GM19397 (cell line): ENCODE measurements at regions not wholly inside any gene's neighbourhood (a gene's known extent, or its start where the extent isn't known, plus 50 kb on each side); places are given as distances from the start of the nearest gene placed in this dataset.
"Not testable (repeated sequence)": the region's sequence is repeated elsewhere in the genome, so short reads cannot be mapped to it uniquely, and the experiment has no call there.

ENCODE experiments used
- ATAC-seq: cut with Tn5 transposase; IDR thresholded peaks from one replicate; pipeline ENCODE4 v1.9.1; 2021; ENCODE audit warnings: mild to moderate bottlenecking, moderate library complexity; ENCODE audit not compliant: unreplicated experiment

DNA sequence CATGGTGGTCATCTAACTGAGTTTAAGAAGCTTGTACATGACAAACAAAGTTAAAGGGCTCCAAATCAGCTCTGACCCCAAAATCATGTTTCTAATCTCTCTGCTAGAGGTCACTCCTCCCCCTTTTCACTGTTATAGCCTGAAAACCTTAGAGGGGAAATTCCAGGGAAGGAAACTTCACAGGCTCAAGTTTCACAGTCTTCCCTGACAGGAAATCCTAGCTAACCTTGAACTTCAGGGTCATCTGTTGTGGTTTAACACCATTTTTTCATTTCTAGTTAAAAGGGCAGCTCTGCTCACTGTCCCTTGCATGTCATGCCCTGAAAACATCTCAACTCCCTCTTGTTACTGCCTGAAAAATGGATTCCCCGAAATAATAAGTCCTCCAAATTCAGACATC lies 104.4 kb upstream of the BMP2 start:
- ATAC-seq, result peak; percentile 50

DNA sequence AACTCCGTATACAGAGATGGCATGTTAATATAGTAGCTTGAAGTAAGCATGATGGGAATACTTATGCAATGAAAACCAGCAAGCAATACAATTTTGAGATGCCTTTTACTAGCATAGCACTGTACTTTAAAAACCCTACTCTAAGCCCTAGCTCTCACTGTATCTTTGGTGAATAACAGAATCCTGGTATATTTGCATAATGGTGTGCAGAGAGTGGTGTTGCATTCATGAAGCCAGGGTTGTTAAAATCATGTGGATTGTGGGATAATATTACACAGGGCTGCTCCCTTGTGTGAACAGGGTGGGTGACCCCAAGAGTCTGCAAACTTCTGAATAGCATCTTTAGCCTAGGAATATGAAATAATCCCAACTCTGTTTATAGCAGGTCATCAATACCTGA lies 105.2 kb upstream of the BMP2 start:
- no peak for ATAC-seq

GRCh38 chr20:6660441-6660840 lies 107.0 kb upstream of the BMP2 start:
- ATAC-seq, result no peak

DNA sequence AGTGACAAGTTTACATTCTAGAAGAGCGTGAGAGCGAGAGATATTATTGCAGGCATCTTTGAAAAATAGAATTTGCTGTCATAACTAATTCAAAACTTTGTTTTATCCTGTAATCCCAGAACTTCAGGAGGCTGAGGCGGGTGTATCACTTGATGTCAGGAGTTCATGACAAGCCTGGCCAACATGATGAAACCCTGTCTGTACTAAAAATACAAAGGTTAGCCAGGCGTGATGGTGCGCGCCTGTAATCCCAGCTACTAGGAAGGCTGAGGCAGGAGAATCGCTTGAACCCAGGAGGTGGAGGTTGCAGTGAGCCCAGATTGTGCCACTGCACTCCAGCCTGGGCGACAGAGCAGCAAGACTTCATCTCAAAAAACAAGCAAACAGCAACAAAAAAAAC lies 108.6 kb upstream of the BMP2 start:
- not testable (repeated sequence) for ATAC-seq

GRCh38 chr20:6657904-6658303 lies 109.6 kb upstream of the BMP2 start:
- no peak for ATAC-seq

- ATAC-seq, result no peak
These were observed 110.4 kb upstream of the BMP2 start for GRCh38 chr20:6657111-6657510.

GRCh38 chr20:6654513-6655252 lies 112.8 kb upstream of the BMP2 start:
- no peak for ATAC-seq

DNA sequence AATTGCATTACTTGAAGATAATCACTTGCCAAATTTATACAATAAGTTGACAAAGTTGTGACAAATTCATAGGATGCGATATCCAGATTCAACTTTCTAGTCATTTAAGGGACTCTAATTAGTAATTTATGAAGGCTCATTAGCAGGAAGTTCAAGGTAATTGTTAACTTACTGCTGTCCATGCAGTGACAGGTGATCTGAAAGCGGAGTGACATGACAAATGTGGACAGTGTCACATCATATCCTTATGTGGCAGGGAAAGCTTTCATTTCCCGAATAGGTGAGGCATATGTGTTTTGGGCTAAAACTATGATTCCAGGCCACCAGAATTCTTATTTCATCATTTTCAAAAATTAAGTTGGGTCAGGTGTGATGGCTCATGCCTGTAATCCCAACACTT lies 115.9 kb upstream of the BMP2 start:
- peak; percentile 73 for ATAC-seq

DNA sequence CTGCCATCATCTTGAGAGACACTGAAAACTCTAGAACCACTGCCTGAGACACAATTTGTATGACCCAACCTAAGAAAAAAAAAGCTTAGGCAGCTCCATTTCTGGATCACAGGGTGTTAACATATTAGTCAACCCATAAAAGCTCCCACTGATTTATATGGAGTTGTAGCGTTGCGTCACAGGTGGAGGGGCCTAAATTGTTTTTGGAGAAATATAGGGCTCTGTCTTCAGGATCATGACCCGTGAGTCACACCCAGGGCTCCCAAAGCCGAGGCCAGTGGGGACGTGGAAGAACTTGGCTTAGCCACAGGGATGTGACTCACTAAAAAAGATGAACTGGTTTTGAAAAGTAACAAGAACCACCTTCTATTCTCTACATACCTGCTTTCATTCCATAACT lies 116.5 kb upstream of the BMP2 start:
- ATAC-seq, result no peak

DNA sequence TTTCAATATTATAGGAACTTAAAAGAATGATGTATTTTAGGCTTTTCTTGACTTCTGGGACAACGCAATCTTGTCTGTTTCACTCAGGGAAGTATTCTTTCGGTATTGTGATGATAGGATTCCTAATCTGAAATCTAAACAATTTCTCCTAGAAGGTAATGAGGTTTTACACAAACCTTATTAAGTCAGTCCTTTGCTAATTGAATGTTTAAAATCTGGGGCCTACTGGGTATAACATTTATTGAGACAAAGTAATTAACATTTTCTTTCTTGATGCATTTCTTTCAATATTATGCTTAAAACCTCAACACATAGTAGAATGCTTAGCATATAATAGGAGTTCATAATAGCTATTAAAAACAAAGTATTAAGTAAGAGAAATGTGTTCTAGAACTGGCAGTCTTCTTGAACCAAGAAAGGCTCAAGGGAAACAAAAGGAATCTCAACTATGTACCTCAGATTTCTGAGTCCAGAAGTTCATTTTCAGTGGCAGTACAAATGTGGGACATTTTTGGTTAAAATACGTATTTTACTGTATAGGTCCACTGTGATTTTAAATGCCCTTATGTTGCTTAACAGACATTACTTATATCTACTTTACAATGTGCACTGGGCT lies 121.4 kb upstream of the BMP2 start:
- no peak for ATAC-seq

DNA sequence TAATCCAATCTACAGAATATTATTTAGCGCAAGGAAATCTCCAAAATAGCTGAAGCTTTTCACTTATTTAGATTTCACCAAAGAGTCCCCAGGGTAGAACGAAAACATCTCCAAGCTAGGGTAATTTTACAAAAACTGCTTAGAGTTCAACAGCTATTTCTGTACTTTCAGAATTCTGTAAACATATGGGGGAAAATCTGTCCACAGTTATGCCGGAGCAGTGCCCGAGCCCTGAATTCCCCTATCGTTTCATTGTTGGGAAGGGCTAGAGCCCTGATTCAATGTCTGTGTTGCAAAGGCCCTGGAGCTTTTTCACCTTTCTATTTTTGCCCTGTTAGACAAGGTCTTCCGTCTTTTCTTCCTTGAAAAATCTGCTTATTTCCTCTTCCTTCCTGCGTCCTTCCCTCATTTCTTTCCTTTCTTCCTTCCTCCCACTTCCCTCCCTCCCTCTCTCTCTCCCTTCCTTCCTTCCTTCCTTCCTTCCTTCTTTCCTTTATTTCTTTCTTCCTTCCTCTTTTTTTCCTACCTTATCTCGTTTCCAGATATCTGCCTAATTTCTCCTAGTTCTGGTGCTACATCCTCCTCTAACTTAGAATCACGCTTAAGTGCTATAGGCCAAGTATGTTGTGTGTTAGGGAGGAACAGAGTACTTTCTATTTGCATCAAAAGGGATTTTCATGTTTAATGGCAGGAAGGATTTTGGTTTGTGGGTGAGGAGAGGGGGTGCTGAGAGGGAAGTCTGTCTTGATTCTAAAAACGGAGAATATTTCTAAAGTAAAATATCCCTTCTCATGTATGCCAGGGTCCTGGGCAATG lies 122.5 kb upstream of the BMP2 start:
- peak; percentile 52 for ATAC-seq

- ATAC-seq, result no peak
These were observed 126.5 kb upstream of the BMP2 start for GRCh38 chr20:6641012-6641411.

DNA sequence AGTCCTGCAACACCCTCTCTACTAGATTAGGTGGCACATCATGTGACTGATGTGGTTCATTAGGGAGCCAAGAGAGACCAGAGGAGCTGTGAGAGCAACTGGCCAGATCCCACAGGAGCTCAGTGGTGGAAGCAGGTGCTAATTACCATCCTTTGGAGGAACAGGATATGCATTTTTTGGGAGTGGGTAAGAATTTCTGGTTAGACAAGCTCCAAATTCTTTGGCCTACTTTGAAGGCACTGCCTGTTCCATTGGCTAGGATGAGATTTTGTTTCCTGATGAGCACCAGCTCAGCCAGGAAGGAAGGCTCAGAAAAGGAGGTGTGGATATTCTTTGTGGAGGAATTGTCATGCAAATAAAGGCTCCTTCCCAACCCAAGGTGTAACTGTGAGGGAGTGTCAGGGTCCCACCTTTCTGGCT lies 130.3 kb upstream of the BMP2 start:
- no peak for ATAC-seq

DNA sequence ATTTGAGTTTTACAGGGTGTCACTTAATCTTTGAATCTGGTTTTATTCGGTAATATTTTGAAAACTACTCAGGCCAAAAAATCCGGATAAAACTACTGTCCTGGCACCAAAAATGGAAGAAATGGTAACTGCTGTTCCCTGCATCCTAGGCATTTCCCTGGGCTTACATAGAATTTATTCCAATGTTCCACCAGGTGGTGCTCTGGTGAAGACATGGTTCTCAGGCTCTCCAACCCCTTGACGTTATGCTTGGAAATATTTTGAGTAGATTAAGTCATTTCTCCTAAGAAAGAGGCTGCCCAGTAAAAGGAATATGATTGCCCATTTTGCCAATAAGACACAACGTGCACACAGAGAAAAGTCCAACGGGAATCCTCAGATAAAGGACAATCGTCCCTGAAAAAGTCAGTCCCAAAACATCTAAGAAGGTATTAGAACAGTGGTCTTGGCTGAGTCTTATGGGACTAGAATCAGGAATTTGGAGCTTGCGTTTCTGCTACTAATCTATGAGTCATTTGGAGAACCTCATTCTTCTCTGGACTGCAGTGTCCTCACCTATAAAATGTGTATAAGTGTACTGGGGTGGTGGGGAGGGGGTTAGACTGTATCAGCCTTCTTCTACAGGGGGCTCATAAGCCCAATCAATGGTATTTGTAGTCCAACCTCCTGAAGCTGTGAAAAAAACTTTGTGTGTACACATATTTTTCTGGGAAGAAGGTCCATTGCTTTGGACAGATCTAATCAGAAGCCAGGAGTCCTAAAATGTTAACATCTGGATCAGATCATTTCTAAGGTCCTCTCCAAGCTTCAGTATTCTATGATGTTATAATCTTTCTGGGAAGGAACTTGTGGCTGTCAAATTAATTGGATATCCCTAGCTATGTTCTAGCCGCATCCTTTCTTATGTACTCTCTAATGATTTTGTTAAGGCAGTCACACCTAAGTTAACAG lies 131.0 kb upstream of the BMP2 start:
- ATAC-seq, result no peak

GRCh38 chr20:6635034-6635736 lies 132.3 kb upstream of the BMP2 start:
- ATAC-seq, result peak; percentile 70

DNA sequence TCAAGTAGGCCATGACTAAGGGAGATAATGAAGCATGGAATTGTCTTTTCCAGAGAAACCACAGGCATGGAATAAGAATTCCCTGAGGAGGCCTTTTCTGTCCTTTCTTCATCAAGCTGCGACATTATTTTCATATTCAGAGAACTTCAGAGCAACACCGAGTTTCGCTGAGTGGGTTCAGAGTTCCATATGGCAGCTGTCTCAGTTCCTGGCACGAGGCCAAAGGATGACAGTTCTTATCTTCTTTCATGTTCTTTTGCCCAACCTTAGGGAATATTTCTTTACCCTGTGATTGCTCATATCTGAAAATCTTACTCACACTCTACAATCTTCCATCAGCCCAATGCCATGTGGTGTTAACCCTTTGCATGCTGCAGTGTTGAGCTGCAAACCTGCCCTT lies 135.3 kb upstream of the BMP2 start:
- no peak for ATAC-seq

DNA sequence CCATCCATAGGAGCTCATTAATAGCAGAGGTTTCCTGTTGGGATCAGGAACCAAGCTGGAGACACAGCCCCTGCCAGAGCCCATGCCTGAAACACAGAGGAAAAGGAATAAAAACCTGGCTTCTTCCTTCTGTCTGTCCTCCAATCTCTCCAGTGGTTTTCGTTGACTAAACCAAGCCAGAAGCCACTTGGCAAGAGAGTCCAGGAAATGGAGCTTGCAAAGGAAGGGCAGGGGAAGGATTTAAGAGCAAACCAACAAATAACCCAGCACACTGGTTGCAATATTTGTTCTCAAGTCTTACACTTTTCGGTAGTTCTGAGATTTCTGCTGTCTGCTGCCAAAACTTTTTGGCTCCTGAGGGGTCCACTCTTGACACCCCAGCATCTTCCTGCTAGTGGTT lies 137.0 kb upstream of the BMP2 start:
- ATAC-seq, result no peak

DNA sequence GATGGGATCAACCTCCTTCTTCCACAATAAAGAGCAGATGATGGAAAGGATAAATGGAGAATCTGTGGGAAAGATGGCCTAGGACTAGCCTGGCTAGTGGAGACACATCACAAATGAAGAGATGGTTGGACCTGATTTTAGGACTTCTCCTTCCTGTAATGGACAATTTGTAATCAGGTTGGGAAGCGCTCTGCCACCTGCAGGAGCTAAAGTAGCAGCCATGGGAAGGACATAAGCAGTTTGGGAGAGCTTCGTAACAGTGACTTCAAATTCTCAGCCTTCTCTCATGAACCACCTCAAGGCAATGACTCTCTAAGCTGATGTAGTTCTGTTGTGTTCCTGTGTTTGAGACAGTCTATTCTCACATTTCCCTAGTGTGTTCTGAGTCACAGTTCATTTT lies 137.9 kb upstream of the BMP2 start:
- ATAC-seq, result no peak

GRCh38 chr20:6626805-6627204 lies 140.7 kb upstream of the BMP2 start:
- no peak for ATAC-seq

DNA sequence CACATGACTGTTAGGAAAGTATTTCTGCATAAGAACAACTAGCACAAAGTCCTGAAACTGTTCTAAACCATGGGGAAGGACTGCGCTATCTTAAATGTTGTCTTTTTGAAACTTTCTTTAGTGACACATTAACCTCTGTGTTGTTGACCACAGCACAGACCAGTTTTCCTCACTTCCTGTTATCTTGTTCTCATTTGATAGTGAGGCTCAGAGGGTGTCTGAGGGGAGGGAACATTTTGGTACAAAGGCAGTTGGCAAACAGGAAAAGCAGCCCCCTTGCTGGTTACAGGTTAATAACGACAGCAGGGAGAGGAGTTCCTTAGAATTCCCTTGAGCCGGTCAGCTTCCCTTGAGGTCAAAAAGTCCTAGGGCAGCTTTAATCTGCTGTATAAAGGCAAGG lies 143.5 kb upstream of the BMP2 start:
- peak; percentile 98 for ATAC-seq
